ENCODE measurements at regions not wholly inside any gene's neighbourhood (a gene's known extent, or its start where the extent isn't known, plus 50 kb on each side); places are given as distances from the start of the nearest gene placed in this dataset.

GRCh38 chr18:44036501-44036900 is 644.2 kb upstream of the SETBP1 start:
- Histone ChIP-seq H3K9me3 (no peaks in the 10 kb centered on the region), H3K4me1 (no peaks in the 10 kb centered on the region), H3K36me3 (no peaks in the 10 kb centered on the region), H3K27me3 (no peaks in the 10 kb centered on the region), H3K4me3 (no peak overlapping the region), H3K27ac (no peak overlapping the region)
- in situ Hi-C loops (cut with MboI; ENCODE audit: low pct_ligation_motif_present in 1 of 4, low pct_unique_long_range_greater_than_20kb in 1 of 4, low sequenced_read_pairs in 3 of 4), result no loop called here
- no peak for DNase-seq
- WGBS, 2 donors (ENCODE audit: low coverage in 1 of 2), result 68 to 80% methylated on average over 1 to 3 of the region's 3 CpGs
- TF ChIP-seq POLR2A (IDR thresholded peaks at IDR 0.05) (no peak), POLR2AphosphoS5 (IDR thresholded peaks at IDR 0.05) (no peak), CTCF (IDR thresholded peaks at IDR 0.05) (no peak), EP300 (IDR thresholded peaks at IDR 0.05; ENCODE audit: low read depth) (no peak)
- intact Hi-C loops (cut with DNase I; ENCODE audit: low total_unique reads), result no loop called here

GRCh38 chr18:44039216-44039615 is 641.5 kb upstream of the SETBP1 start:
- intact Hi-C loops (cut with DNase I; ENCODE audit: low total_unique reads), result no loop called here
- no peaks in the 10 kb centered on the region for H3K36me3 ChIP-seq
- no peak for DNase-seq
- no peaks in the 10 kb centered on the region for H3K27me3 ChIP-seq
- WGBS, 2 donors (ENCODE audit: low coverage in 1 of 2), result 61 to 94% methylated on average over 2 of the region's 2 CpGs
- no peaks in the 10 kb centered on the region for H3K9me3 ChIP-seq
- no peak overlapping the region for H3K27ac ChIP-seq
- H3K4me3 ChIP-seq, result no peak overlapping the region
- in situ Hi-C loops (cut with MboI; ENCODE audit: low pct_ligation_motif_present in 1 of 4, low pct_unique_long_range_greater_than_20kb in 1 of 4, low sequenced_read_pairs in 3 of 4), result no loop called here
- no peaks in the 10 kb centered on the region for H3K4me1 ChIP-seq
- TF ChIP-seq POLR2A (IDR thresholded peaks at IDR 0.05) (no peak), EP300 (IDR thresholded peaks at IDR 0.05; ENCODE audit: low read depth) (no peak), POLR2AphosphoS5 (IDR thresholded peaks at IDR 0.05) (no peak), CTCF (IDR thresholded peaks at IDR 0.05) (no peak)

- H3K27ac ChIP-seq, result no peak overlapping the region
- no peak overlapping the region for H3K4me3 ChIP-seq
- H3K9me3 ChIP-seq, result no peaks in the 10 kb centered on the region
- WGBS, 2 donors (ENCODE audit: low coverage in 1 of 2), result 50 to 81% methylated on average over 1 of the region's 1 CpG
- in situ Hi-C loops (cut with MboI; ENCODE audit: low pct_ligation_motif_present in 1 of 4, low pct_unique_long_range_greater_than_20kb in 1 of 4, low sequenced_read_pairs in 3 of 4) (no loop called here), intact Hi-C loops (cut with DNase I; ENCODE audit: low total_unique reads) (no loop called here)
- H3K27me3 ChIP-seq, result no peaks in the 10 kb centered on the region
- TF ChIP-seq EP300 (IDR thresholded peaks at IDR 0.05; ENCODE audit: low read depth) (no peak), POLR2A (IDR thresholded peaks at IDR 0.05) (no peak), CTCF (IDR thresholded peaks at IDR 0.05) (no peak), POLR2AphosphoS5 (IDR thresholded peaks at IDR 0.05) (no peak)
- H3K4me1 ChIP-seq, result no peaks in the 10 kb centered on the region
- H3K36me3 ChIP-seq, result no peaks in the 10 kb centered on the region
- no peak for DNase-seq
Observed at GRCh38 chr18:44039826-44040225, 640.9 kb upstream of the SETBP1 start.

GRCh38 chr18:44041553-44041952 is 639.1 kb upstream of the SETBP1 start:
- in situ Hi-C loops (cut with MboI; ENCODE audit: low pct_ligation_motif_present in 1 of 4, low pct_unique_long_range_greater_than_20kb in 1 of 4, low sequenced_read_pairs in 3 of 4) (no loop called here), intact Hi-C loops (cut with DNase I; ENCODE audit: low total_unique reads) (no loop called here)
- Histone ChIP-seq H3K4me1 (no peaks in the 10 kb centered on the region), H3K4me3 (no peak overlapping the region), H3K9me3 (no peaks in the 10 kb centered on the region), H3K27ac (no peak overlapping the region), H3K27me3 (no peaks in the 10 kb centered on the region), H3K36me3 (no peaks in the 10 kb centered on the region)
- TF ChIP-seq CTCF (IDR thresholded peaks at IDR 0.05) (no peak), EP300 (IDR thresholded peaks at IDR 0.05; ENCODE audit: low read depth) (no peak), POLR2AphosphoS5 (IDR thresholded peaks at IDR 0.05) (no peak), POLR2A (IDR thresholded peaks at IDR 0.05) (no peak)
- 83 to 84% methylated on average over 3 of the region's 3 CpGs for WGBS, 2 donors (ENCODE audit: low coverage in 1 of 2)
- DNase-seq, result no peak

All from transverse colon (tissue), 4 donors.